ENCODE measurements at regions not wholly inside any gene's neighbourhood (a gene's known extent, or its start where the extent isn't known, plus 50 kb on each side); places are given as distances from the start of the nearest gene placed in this dataset.

DNA sequence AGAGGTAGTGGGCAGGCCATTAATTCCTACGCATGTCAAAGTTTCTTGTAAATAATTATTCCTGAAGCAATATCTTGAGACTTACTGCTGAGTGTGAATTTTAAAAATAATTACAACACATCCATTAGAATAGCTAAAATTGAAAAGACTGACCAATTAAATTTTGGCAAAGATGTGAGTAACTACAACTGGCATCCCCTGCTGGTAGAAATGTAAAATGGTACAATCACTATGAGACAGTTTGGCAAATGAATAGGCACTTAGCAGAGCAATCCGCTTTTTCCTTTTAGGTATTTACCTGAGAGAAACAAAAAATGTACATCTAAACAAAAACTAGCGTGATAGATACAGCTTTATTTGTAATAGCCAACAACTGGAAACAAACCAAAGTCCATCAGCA is 798.9 kb downstream of the BRINP3 start:
- TF ChIP-seq, protein P1, sequence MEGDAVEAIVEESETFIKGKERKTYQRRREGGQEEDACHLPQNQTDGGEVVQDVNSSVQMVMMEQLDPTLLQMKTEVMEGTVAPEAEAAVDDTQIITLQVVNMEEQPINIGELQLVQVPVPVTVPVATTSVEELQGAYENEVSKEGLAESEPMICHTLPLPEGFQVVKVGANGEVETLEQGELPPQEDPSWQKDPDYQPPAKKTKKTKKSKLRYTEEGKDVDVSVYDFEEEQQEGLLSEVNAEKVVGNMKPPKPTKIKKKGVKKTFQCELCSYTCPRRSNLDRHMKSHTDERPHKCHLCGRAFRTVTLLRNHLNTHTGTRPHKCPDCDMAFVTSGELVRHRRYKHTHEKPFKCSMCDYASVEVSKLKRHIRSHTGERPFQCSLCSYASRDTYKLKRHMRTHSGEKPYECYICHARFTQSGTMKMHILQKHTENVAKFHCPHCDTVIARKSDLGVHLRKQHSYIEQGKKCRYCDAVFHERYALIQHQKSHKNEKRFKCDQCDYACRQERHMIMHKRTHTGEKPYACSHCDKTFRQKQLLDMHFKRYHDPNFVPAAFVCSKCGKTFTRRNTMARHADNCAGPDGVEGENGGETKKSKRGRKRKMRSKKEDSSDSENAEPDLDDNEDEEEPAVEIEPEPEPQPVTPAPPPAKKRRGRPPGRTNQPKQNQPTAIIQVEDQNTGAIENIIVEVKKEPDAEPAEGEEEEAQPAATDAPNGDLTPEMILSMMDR (IDR thresholded peaks at IDR 0.05; ENCODE audit: poor library complexity, severe bottlenecking): no peak
- no peak for TF ChIP-seq RAD21 (conservative IDR thresholded peaks at IDR 0.05)
- TF ChIP-seq MXI1 (conservative IDR thresholded peaks at IDR 0.05; ENCODE audit: poor library complexity, severe bottlenecking): no peak
- no peak for TF ChIP-seq EZH2 (IDR thresholded peaks at IDR 0.05; ENCODE audit: borderline replicate concordance, insufficient read depth, low read length, poor library complexity, severe bottlenecking)
- no peak for TF ChIP-seq POLR2AphosphoS5 (IDR thresholded peaks at IDR 0.05)
- TF ChIP-seq, protein P2, sequence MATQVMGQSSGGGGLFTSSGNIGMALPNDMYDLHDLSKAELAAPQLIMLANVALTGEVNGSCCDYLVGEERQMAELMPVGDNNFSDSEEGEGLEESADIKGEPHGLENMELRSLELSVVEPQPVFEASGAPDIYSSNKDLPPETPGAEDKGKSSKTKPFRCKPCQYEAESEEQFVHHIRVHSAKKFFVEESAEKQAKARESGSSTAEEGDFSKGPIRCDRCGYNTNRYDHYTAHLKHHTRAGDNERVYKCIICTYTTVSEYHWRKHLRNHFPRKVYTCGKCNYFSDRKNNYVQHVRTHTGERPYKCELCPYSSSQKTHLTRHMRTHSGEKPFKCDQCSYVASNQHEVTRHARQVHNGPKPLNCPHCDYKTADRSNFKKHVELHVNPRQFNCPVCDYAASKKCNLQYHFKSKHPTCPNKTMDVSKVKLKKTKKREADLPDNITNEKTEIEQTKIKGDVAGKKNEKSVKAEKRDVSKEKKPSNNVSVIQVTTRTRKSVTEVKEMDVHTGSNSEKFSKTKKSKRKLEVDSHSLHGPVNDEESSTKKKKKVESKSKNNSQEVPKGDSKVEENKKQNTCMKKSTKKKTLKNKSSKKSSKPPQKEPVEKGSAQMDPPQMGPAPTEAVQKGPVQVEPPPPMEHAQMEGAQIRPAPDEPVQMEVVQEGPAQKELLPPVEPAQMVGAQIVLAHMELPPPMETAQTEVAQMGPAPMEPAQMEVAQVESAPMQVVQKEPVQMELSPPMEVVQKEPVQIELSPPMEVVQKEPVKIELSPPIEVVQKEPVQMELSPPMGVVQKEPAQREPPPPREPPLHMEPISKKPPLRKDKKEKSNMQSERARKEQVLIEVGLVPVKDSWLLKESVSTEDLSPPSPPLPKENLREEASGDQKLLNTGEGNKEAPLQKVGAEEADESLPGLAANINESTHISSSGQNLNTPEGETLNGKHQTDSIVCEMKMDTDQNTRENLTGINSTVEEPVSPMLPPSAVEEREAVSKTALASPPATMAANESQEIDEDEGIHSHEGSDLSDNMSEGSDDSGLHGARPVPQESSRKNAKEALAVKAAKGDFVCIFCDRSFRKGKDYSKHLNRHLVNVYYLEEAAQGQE (IDR thresholded peaks at IDR 0.05; ENCODE audit: borderline replicate concordance): no peak
